ENCODE measurements at regions not wholly inside any gene's neighbourhood (a gene's known extent, or its start where the extent isn't known, plus 50 kb on each side); places are given as distances from the start of the nearest gene placed in this dataset.

DNA sequence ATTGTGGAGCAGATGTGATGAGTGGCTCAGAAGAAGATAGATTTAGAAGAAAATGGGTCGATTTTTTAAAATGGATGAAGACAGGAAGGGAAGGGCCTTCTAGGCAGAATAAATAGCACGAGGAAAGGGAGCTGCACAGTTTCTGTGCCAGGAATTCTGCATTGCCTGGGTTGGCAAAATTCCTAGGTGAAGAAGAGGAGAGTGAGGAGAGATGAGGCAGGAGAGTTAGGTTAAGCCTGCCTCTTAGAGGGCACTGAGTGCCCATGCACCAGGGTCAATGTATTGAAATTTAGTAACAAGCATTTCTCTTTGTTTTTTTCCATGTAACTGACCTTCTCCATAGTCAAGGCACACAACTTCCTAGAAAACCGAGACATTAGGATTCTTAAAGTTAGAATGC, 159.5 kb downstream of the YTHDC2 start:
- TF ChIP-seq, protein P1, sequence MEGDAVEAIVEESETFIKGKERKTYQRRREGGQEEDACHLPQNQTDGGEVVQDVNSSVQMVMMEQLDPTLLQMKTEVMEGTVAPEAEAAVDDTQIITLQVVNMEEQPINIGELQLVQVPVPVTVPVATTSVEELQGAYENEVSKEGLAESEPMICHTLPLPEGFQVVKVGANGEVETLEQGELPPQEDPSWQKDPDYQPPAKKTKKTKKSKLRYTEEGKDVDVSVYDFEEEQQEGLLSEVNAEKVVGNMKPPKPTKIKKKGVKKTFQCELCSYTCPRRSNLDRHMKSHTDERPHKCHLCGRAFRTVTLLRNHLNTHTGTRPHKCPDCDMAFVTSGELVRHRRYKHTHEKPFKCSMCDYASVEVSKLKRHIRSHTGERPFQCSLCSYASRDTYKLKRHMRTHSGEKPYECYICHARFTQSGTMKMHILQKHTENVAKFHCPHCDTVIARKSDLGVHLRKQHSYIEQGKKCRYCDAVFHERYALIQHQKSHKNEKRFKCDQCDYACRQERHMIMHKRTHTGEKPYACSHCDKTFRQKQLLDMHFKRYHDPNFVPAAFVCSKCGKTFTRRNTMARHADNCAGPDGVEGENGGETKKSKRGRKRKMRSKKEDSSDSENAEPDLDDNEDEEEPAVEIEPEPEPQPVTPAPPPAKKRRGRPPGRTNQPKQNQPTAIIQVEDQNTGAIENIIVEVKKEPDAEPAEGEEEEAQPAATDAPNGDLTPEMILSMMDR (IDR thresholded peaks at IDR 0.05; ENCODE audit: low read depth, low read length, poor library complexity, severe bottlenecking) = no peak
- TF ChIP-seq EZH2phosphoT487 (IDR thresholded peaks at IDR 0.05; ENCODE audit: borderline replicate concordance, low read length) = no peak
